ENCODE measurements at regions not wholly inside any gene's neighbourhood (a gene's known extent, or its start where the extent isn't known, plus 50 kb on each side); places are given as distances from the start of the nearest gene placed in this dataset.

DNA sequence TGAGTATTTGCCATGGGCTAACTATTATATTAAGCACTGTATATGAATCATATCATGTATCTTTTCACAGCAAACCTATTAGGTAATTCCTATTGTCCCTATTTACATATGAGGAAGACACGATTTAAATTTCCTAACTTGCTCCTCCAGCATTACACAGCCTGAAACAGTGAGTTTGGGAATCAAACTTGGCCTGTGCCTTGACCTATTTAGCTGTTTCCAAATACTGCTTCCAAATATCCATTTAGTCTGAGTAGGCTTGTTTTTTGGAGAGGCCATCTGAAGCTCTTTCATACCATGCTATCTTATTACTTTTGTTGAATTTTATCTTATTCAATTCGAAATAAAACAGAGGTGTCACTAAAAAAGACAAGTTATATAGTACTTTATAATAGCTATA lies 447.3 kb upstream of the MPDZ start:
- no peaks in the 10 kb centered on the region for H3K9me1 ChIP-seq (ENCODE audit: control insufficient read depth, extremely low read depth, insufficient read depth, low read length)
- H3K4me2 ChIP-seq (ENCODE audit: control insufficient read depth, extremely low read depth, insufficient read depth, low read depth, low read length), result no peak overlapping the region
- H3K27ac ChIP-seq (ENCODE audit: control insufficient read depth, insufficient read depth, low read length), result no peak overlapping the region
- H3K4me3 ChIP-seq (ENCODE audit: control insufficient read depth in 2 of 3, extremely low read depth in 1 of 3, insufficient read depth in 2 of 3, low read depth in 1 of 3, low read length in 3 of 3), result no peak overlapping the region
- no peaks in the 10 kb centered on the region for H4K20me1 ChIP-seq (ENCODE audit: control insufficient read depth, extremely low read depth, insufficient read depth, low read length)
- DNase-seq (ENCODE audit: low read depth, low spot score) (no peak), FAIRE-seq (peak; percentile 9)
- no peaks in the 10 kb centered on the region for H3K9me3 ChIP-seq (ENCODE audit: control insufficient read depth, low read depth, low read length)
- peaks cover 3% of the 10 kb centered on the region for H3K4me1 ChIP-seq (ENCODE audit: control insufficient read depth, extremely low read depth, insufficient read depth, low read length)
- no peaks in the 10 kb centered on the region for H3K27me3 ChIP-seq (ENCODE audit: control insufficient read depth, extremely low read depth, insufficient read depth, low read length)
- TF ChIP-seq, protein P1, sequence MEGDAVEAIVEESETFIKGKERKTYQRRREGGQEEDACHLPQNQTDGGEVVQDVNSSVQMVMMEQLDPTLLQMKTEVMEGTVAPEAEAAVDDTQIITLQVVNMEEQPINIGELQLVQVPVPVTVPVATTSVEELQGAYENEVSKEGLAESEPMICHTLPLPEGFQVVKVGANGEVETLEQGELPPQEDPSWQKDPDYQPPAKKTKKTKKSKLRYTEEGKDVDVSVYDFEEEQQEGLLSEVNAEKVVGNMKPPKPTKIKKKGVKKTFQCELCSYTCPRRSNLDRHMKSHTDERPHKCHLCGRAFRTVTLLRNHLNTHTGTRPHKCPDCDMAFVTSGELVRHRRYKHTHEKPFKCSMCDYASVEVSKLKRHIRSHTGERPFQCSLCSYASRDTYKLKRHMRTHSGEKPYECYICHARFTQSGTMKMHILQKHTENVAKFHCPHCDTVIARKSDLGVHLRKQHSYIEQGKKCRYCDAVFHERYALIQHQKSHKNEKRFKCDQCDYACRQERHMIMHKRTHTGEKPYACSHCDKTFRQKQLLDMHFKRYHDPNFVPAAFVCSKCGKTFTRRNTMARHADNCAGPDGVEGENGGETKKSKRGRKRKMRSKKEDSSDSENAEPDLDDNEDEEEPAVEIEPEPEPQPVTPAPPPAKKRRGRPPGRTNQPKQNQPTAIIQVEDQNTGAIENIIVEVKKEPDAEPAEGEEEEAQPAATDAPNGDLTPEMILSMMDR (optimal IDR thresholded peaks at IDR 0.05 in 1 of 3, IDR thresholded peaks at IDR 0.05 in 1 of 3, conservative IDR thresholded peaks at IDR 0.05 in 1 of 3; ENCODE audit: extremely low read depth in 1 of 3, insufficient read depth in 2 of 3, low read length in 3 of 3), result no peak
- H3K9ac ChIP-seq (ENCODE audit: control insufficient read depth, extremely low read depth, insufficient read depth, low read length), result no peak overlapping the region
- dilution Hi-C loops (cut with MboI; ENCODE audit: extremely low pct_ligation_motif_present, low sequenced_read_pairs), result no loop called here
- no peaks in the 10 kb centered on the region for H3K36me3 ChIP-seq (ENCODE audit: control insufficient read depth in 2 of 2, extremely low read depth in 1 of 2, insufficient read depth in 2 of 2, low read length in 2 of 2)
- no peaks in the 10 kb centered on the region for H3K79me2 ChIP-seq (ENCODE audit: control insufficient read depth, insufficient read depth, low read length)
- H2AFZ ChIP-seq (ENCODE audit: control insufficient read depth, low read length), result no peak overlapping the region

DNA sequence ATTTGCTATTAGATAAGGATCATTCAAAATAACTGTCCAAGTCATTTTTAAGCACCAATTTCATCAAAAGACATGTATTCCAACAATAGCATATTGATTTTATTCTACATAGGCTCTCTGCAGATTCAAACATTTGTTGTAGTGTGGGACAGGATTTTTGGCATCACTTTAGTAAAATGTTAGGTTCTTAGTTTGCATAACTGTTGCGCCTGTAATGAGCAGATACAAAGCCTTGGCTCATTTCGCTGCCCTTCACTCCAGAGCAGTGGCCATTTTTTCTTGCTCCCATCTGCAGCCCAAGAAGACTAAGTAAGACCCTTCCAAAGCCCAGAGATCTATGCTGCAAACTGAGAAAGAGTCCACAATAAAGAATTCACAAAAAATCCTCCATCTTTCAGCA lies 446.0 kb upstream of the MPDZ start:
- H3K27ac ChIP-seq (ENCODE audit: control insufficient read depth, insufficient read depth, low read length), result no peak overlapping the region
- H3K4me1 ChIP-seq (ENCODE audit: control insufficient read depth, extremely low read depth, insufficient read depth, low read length), result peaks cover 3% of the 10 kb centered on the region
- no peak overlapping the region for H3K9ac ChIP-seq (ENCODE audit: control insufficient read depth, extremely low read depth, insufficient read depth, low read length)
- H4K20me1 ChIP-seq (ENCODE audit: control insufficient read depth, extremely low read depth, insufficient read depth, low read length), result no peaks in the 10 kb centered on the region
- no peaks in the 10 kb centered on the region for H3K36me3 ChIP-seq (ENCODE audit: control insufficient read depth in 2 of 2, extremely low read depth in 1 of 2, insufficient read depth in 2 of 2, low read length in 2 of 2)
- no peak overlapping the region for H2AFZ ChIP-seq (ENCODE audit: control insufficient read depth, low read length)
- no peak overlapping the region for H3K4me3 ChIP-seq (ENCODE audit: control insufficient read depth in 2 of 3, extremely low read depth in 1 of 3, insufficient read depth in 2 of 3, low read depth in 1 of 3, low read length in 3 of 3)
- TF ChIP-seq EZH2 (IDR thresholded peaks at IDR 0.05; ENCODE audit: low read length), result no peak
- TF ChIP-seq, protein P1 (optimal IDR thresholded peaks at IDR 0.05 in 1 of 3, IDR thresholded peaks at IDR 0.05 in 1 of 3, conservative IDR thresholded peaks at IDR 0.05 in 1 of 3; ENCODE audit: extremely low read depth in 1 of 3, insufficient read depth in 2 of 3, low read length in 3 of 3), result no peak
- H3K27me3 ChIP-seq (ENCODE audit: control insufficient read depth, extremely low read depth, insufficient read depth, low read length), result no peaks in the 10 kb centered on the region
- H3K9me1 ChIP-seq (ENCODE audit: control insufficient read depth, extremely low read depth, insufficient read depth, low read length), result no peaks in the 10 kb centered on the region
- dilution Hi-C loops (cut with MboI; ENCODE audit: extremely low pct_ligation_motif_present, low sequenced_read_pairs), result no loop called here
- H3K79me2 ChIP-seq (ENCODE audit: control insufficient read depth, insufficient read depth, low read length), result no peaks in the 10 kb centered on the region
- H3K4me2 ChIP-seq (ENCODE audit: control insufficient read depth, extremely low read depth, insufficient read depth, low read depth, low read length), result no peak overlapping the region
- DNase-seq (ENCODE audit: low read depth, low spot score) (no peak), FAIRE-seq (no peak)
- no peaks in the 10 kb centered on the region for H3K9me3 ChIP-seq (ENCODE audit: control insufficient read depth, low read depth, low read length)

All from keratinocyte (primary cell).